SJSA1 (cell line): ENCODE measurements at regions not wholly inside any gene's neighbourhood (a gene's known extent, or its start where the extent isn't known, plus 50 kb on each side); places are given as distances from the start of the nearest gene placed in this dataset.

ENCODE experiments used
- DNase-seq, 2 experiments: peaks; one replicate each; pipeline ENCODE4 v3.0.0-alpha.2; 2015 to 2020; ENCODE audit warnings: low spot score in 2 of 2, low read depth in 1 of 2
- H3K27ac ChIP-seq: fragments of 250-450 bp; sonication (Bioruptor Pico); 2 replicates; pipeline ENCODE4 v1.5.1; 2020; ENCODE audit warnings: mild to moderate bottlenecking, moderate library complexity
- H3K27me3 ChIP-seq: fragments of 250-450 bp; sonication (Bioruptor Pico); replicated peaks from 2 replicates; pipeline ENCODE4 v1.5.1; 2020; ENCODE audit warnings: mild to moderate bottlenecking, moderate library complexity
- H3K36me3 ChIP-seq: fragments of 250-450 bp; sonication (Bioruptor Pico); 2 replicates; pipeline ENCODE4 v1.5.1; 2020; ENCODE audit warnings: mild to moderate bottlenecking
- H3K4me1 ChIP-seq: fragments of 250-450 bp; sonication (Bioruptor Pico); replicated peaks from 2 replicates; pipeline ENCODE4 v1.6.1; 2021; ENCODE audit warnings: mild to moderate bottlenecking
- H3K4me3 ChIP-seq: fragments of 250-450 bp; sonication (Bioruptor Pico); 2 replicates; pipeline ENCODE4 v1.5.1; 2020; ENCODE audit warnings: mild to moderate bottlenecking
- H3K9me3 ChIP-seq: fragments of 250-450 bp; sonication (Bioruptor Pico); replicated peaks from 2 replicates; pipeline ENCODE4 v1.5.1; 2020; ENCODE audit warnings: mild to moderate bottlenecking

DNA sequence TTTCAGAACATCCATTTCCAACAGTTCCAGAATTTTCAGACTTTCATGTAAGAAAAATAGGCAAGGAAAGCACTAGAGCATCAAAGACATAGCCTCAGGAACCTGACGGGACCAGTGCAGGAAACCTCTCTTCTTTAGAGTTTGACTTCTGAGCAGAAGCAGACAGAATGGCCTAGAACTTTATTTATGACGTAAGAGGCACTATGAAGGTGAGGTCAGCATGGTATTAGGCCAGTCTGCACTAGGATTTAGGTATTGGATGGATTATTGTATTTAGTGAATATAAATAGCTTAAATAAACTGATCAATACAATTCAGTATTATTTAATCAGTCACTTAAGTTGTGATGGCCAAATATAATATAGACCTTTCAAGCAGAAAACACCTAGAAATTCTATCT is 117.6 kb downstream of the CYRIA start:
- H3K27me3 ChIP-seq, result no peaks in the 10 kb centered on the region
- no peaks in the 10 kb centered on the region for H3K36me3 ChIP-seq
- H3K4me1 ChIP-seq, result no peaks in the 10 kb centered on the region
- no peaks in the 10 kb centered on the region; the same call in 1 of the 2 replicates for H3K9me3 ChIP-seq
- H3K27ac ChIP-seq, result no peak overlapping the region
- DNase-seq, result no peak
- H3K4me3 ChIP-seq, result no peak overlapping the region

DNA sequence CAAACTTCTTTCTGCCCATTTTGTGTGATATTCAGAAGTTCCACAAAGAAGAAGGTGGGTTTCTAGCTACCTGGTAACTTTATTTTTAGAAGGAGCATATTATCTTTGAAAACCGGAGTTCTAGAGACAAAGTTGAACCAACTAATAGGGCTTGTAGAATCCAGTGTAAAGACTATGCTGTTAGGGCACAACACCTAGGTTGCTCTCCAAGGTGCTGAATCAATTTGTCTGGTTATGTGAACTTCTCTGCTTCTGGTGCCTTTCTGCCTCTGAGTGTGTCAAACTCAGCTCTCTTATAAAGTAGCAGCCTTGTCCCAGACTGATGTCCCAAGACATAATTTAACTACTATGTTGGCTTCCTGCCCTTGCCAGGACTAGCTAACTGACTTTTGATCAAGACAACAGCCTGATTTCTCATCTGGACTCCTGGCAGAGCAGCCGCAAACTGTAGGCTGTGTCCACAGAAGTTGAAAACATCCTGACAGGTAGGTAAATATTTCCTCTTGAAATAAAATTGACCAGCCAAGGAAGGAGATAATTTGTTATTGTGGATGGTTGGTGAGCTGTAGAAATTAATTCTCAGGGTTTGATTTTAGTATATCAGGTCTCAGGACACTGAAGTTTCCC is 119.4 kb downstream of the CYRIA start:
- Histone ChIP-seq H3K27ac (no peak overlapping the region), H3K9me3 (no peaks in the 10 kb centered on the region; the same call in 1 of the 2 replicates), H3K4me3 (no peak overlapping the region), H3K27me3 (no peaks in the 10 kb centered on the region), H3K36me3 (no peaks in the 10 kb centered on the region), H3K4me1 (no peaks in the 10 kb centered on the region)
- DNase-seq, result peak in 1 of 2 experiments; percentile 19

DNA sequence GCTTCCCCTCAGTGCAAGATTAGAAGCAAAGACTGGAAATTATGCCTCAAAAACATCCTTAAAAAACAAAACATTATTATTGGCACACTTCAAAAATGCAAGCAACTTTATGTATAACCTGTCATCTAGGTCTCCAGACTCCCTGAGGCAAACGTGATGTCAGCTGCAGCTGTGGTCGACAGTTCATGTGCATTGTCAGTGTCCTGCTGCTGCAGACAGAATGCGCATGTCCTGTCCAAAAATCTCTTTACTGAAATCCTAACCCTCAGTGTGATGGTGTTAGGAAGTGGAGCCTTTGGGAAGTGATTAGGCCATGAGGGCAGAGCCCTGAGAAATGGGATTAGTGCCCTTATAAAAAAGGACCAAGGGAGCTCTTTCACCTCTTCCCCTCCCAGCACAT is 126.9 kb downstream of the CYRIA start:
- Histone ChIP-seq H3K4me3 (no peak overlapping the region), H3K9me3 (no peaks in the 10 kb centered on the region), H3K36me3 (no peaks in the 10 kb centered on the region), H3K27ac (no peak overlapping the region), H3K27me3 (no peaks in the 10 kb centered on the region), H3K4me1 (no peaks in the 10 kb centered on the region)
- no peak for DNase-seq

DNA sequence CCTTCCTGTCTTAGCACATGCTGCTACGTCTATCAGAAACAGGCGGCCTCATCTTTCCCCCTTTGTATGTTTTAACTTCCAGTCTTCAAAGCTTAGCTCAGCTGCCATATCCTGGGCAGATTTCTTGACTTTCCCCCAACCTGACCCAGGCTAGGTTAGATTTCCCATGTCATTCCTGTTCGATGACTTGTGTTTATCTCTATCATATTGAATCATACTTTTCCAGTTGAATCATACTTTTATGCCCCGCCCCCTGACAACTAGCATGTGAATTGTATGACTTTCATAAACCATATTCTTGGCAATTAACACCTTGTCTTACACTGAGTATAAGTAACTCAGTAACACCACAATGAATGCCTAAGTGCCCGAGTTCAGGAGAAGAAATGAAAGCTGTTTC is 128.3 kb downstream of the CYRIA start:
- no peak overlapping the region for H3K4me3 ChIP-seq
- no peaks in the 10 kb centered on the region for H3K36me3 ChIP-seq
- H3K9me3 ChIP-seq, result no peaks in the 10 kb centered on the region
- no peak overlapping the region for H3K27ac ChIP-seq
- DNase-seq, result no peak
- no peaks in the 10 kb centered on the region for H3K27me3 ChIP-seq
- no peaks in the 10 kb centered on the region for H3K4me1 ChIP-seq

DNA sequence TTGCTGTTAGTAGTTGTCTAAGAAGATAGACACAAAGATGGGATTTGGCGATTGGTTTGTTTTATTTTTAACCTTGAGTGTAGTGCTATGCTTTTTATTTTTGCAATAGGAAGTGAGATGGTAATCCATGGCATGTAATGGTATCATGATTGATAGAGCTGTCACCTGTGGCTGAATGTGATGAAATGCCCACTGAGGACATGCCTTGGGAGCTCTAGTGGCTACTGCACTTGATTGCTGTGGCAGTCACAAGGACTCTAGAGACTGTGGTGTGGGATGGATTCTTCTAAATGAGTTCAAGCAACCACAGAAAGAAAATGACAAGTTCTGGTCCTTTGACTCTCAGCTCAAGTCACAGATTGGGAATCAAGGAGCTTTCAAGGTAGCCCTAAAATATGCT is 139.4 kb downstream of the CYRIA start:
- Histone ChIP-seq H3K4me3 (no peak overlapping the region), H3K4me1 (no peaks in the 10 kb centered on the region), H3K9me3 (no peaks in the 10 kb centered on the region), H3K27me3 (no peaks in the 10 kb centered on the region), H3K36me3 (no peaks in the 10 kb centered on the region), H3K27ac (no peak overlapping the region)
- DNase-seq, result no peak

DNA sequence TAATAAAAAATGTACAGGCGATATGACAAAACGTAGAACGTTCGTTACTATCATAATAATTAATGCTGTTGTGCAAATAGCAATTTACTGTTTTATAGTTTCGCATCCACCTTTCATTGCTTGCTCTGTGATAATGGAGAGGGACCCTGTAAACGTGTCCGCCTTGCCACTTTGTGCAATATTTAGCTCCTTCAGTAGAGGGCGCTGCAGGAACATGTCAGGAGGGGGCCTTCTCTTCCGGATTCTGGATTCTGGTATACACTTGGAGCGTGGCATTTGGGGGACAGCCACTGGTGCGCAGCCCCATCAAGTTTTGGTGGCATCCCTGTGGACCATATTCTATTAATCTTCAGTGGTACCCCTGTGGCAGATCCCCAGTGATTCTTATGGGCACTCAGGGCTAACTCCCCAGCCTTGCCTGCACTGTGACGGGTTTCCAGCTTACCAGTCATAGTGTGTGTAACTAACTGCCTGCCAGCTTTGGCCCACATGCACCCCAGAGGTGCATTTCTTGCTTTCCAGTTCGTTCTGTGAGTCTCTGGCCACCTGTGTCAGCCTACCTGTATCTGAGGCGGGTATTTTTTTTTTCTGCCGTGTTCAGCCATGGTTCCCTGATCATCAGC is 140.3 kb downstream of the CYRIA start:
- Histone ChIP-seq H3K9me3 (no peaks in the 10 kb centered on the region), H3K27me3 (no peaks in the 10 kb centered on the region), H3K4me3 (no peak overlapping the region), H3K36me3 (no peaks in the 10 kb centered on the region), H3K27ac (no peak overlapping the region), H3K4me1 (no peaks in the 10 kb centered on the region)
- no peak for DNase-seq

DNA sequence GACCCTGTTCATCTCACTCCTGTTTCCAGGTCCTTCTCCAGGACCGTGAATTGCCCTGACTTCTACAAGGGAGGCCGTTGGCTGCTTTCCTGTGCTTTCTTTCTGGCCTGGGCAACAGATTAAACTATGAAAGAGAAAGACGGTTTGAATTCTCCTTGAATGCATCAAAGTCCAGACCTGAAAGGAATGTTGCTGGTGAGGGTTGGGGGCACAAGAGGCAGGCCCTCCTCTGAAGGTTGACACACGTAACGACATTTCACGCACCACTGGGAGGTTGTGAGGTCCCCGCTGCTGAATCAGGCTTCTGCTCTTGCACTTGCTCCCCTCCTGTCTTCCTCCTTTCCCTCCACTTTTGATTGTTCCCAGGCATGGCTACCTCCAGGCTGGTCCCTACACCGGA is 141.9 kb downstream of the CYRIA start:
- no peaks in the 10 kb centered on the region for H3K4me1 ChIP-seq
- H3K36me3 ChIP-seq, result no peaks in the 10 kb centered on the region
- no peaks in the 10 kb centered on the region for H3K9me3 ChIP-seq
- DNase-seq, result no peak
- H3K4me3 ChIP-seq, result no peak overlapping the region
- H3K27me3 ChIP-seq, result no peaks in the 10 kb centered on the region
- H3K27ac ChIP-seq, result no peak overlapping the region

DNA sequence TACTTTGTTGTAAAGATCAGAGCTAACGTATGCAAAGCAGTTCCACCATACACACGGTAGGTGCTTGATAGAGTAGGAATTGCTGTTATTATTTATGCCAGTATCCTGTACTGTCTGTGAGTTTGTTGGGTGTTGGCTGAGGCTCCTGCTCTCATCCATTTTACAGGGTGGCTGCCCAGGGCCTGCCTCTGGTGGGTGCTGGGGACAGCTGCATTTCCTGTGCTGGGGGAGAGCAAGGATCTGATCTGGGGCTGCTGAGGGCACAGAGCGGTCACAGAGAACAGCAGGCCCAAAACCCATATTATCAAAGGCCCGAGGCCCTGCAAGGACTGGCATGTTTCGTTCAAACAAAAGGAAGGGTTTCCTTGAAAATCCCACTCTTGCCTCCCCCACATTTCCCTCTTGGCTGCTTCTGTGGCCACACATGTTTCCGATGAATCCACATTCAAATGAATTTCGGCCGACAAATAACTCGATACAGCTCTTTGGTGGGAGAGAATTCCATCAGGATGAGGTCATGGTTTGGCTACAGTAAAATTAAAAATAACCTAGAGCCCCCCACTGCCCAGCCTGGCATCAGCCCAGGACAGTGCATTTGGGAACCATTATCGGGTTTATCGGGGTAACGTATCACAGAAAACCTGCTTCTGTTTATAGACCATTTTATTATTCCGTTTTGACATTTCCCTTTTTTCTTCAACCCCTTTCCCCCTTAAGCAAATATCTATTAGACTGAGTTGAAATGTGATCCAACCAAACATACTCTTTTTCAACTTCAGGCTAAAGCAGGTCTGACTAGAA is 143.4 kb downstream of the CYRIA start:
- no peak overlapping the region for H3K4me3 ChIP-seq
- no peaks in the 10 kb centered on the region for H3K36me3 ChIP-seq
- H3K4me1 ChIP-seq, result no peaks in the 10 kb centered on the region
- H3K27me3 ChIP-seq, result no peaks in the 10 kb centered on the region
- DNase-seq, result no peak
- H3K27ac ChIP-seq, result no peak overlapping the region
- no peaks in the 10 kb centered on the region for H3K9me3 ChIP-seq

DNA sequence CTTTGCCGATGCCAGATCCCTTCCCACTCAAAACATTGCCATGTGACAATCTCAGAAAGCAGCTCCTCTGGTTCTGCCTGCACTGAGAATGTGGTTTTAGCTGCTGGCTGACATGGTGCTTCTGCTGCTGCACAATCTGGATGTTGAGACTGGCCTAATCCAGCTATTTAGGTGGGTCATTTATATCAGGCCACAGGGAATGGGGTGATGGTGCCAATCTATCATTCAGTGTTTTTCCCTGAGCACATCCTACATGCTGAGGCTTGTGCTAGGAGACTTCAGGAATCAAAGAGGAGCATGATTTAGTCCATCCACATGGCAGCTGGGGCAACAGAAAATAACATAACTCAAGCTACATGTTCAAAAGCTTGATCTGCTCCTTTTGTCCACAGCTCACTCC is 144.7 kb downstream of the CYRIA start:
- Histone ChIP-seq H3K4me1 (no peaks in the 10 kb centered on the region), H3K27me3 (no peaks in the 10 kb centered on the region), H3K4me3 (no peak overlapping the region), H3K27ac (no peak overlapping the region), H3K9me3 (no peaks in the 10 kb centered on the region), H3K36me3 (no peaks in the 10 kb centered on the region)
- DNase-seq, result no peak

DNA sequence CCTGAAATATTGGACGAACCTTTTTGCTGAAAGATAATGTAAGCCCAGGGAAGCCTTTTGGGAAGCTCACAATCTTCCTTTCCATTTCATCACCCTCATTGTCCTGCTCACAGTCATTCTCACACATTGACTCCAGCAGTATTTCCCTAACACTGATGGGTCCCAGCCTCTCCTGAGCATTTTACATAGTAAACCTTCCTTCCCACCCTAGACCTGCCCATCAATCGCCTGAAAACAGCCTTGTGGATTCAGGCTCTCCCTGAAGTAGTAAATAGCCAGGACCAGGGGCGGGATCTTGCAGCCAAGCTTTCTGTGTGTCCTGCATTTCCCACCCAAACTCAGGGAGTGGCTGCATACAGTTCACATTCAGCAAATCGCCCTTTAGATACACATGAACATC is 149.9 kb downstream of the CYRIA start:
- Histone ChIP-seq H3K4me3 (no peak overlapping the region), H3K27me3 (no peaks in the 10 kb centered on the region), H3K4me1 (no peaks in the 10 kb centered on the region), H3K27ac (no peak overlapping the region), H3K9me3 (no peaks in the 10 kb centered on the region), H3K36me3 (no peaks in the 10 kb centered on the region)
- DNase-seq, result no peak

DNA sequence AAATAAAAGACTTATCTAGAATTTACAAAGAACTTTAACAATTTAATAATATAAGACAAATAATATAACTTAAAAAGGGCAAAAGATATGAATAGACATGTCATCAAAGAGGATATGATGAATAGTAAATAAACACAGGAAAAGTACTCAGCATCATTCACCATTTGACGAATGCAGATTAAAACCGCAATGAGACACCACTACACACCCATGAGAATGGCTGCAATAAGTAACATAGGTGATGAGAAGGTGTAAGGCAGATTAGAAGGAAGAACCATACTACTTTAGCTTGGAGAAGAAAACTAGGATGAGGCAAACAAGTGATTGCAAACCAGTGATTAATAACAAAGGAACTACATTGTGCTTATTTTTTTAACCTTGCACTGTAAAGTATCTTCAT is 152.0 kb downstream of the CYRIA start:
- no peaks in the 10 kb centered on the region for H3K36me3 ChIP-seq
- H3K27me3 ChIP-seq, result peaks cover 2% of the 10 kb centered on the region; the same call in 1 of the 2 replicates
- H3K4me3 ChIP-seq, result no peak overlapping the region
- no peak for DNase-seq
- H3K4me1 ChIP-seq, result no peaks in the 10 kb centered on the region
- H3K9me3 ChIP-seq, result no peaks in the 10 kb centered on the region
- H3K27ac ChIP-seq, result no peak overlapping the region

DNA sequence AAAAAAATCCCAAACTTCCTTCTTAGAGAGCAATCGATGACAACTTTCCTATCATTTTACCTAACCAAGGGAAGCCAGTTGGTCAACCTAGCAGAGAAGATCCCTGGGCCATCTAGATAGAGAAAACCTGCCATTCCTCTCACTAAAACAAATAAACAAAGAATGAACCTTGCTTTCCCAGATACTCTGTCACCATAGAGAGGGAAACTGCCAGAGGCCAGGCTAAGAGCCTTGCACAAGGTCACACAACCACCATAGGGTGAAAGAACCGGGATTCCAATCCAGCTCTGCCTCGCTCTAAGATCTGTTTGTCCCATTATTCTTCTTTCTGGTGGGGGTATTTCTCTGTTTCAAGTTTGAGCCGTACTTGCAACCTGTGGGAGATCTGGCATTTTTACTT is 154.6 kb downstream of the CYRIA start:
- DNase-seq, result no peak
- H3K9me3 ChIP-seq, result no peaks in the 10 kb centered on the region
- H3K4me3 ChIP-seq, result no peak overlapping the region
- H3K36me3 ChIP-seq, result no peaks in the 10 kb centered on the region
- peaks cover 12% of the 10 kb centered on the region; the same call in 1 of the 2 replicates for H3K27me3 ChIP-seq
- peaks cover 3% of the 10 kb centered on the region; the same call in 1 of the 2 replicates for H3K4me1 ChIP-seq
- H3K27ac ChIP-seq, result no peak overlapping the region

DNA sequence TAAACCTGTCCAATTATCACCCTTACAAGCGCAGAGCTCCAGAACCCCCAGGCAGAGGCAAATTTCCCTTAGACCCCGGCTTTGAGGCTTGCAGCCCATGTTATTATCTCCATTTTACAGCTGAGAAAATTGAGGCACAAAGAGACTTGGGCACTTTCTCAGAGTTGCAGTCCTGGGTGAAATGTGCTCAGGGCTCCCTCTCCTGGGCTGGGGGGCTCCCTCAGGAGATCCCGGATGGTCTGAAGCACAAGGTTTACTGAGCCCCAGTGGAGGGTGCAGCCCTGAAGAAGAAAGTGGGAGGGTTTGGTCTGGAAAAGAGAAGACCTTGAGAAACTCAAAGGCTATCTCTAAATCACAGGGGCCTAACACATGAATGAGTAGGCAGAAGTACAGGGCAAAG is 156.6 kb downstream of the CYRIA start:
- Histone ChIP-seq H3K27me3 (peaks cover 12% of the 10 kb centered on the region; the same call in 1 of the 2 replicates), H3K36me3 (no peaks in the 10 kb centered on the region), H3K9me3 (no peaks in the 10 kb centered on the region), H3K4me3 (no peak overlapping the region), H3K27ac (no peak overlapping the region), H3K4me1 (peaks cover 3% of the 10 kb centered on the region; the same call in 1 of the 2 replicates)
- no peak for DNase-seq

DNA sequence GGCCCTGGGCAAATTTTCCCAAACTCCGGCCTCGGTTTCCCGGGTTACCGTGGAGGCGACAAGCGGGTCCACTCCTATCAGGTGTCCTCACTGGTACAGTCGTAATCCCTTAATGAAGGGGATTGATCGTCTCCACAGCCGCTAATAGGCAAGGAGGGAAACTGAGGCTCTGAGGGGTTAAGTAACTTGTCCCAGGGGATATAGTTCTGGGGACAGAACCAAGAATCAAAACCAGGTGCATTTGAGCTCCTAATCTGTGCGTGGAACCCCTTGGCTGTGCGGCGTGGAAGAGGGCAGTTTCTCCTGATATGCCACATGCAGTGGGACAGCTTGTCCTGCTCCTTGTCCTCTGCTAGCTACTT is 157.2 kb downstream of the CYRIA start:
- H3K9me3 ChIP-seq, result no peaks in the 10 kb centered on the region
- no peaks in the 10 kb centered on the region for H3K36me3 ChIP-seq
- no peak overlapping the region for H3K27ac ChIP-seq
- no peak for DNase-seq
- peaks cover 12% of the 10 kb centered on the region; the same call in 1 of the 2 replicates for H3K27me3 ChIP-seq
- no peak overlapping the region for H3K4me3 ChIP-seq
- peaks cover 3% of the 10 kb centered on the region; the same call in 1 of the 2 replicates for H3K4me1 ChIP-seq
